Adrenal gland (tissue), 9 donors: ENCODE measurements at regions not wholly inside any gene's neighbourhood (a gene's known extent, or its start where the extent isn't known, plus 50 kb on each side); places are given as distances from the start of the nearest gene placed in this dataset.

Experiments used
- DNase-seq, 7 donors: peaks; one replicate each; pipeline ENCODE4 v3.0.0-alpha.2; 2019 to 2020
- H3K27ac ChIP-seq, 5 donors: fragments of 200-600 bp; sonication (generic) in 4 of 5; 1 replicate in 3 of 5; 2 replicates in 2 of 5; pipeline versions ENCODE4 v1.5.1 to v1.8.0; 2016 to 2020; ENCODE audit warnings: mild to moderate bottlenecking in 1 of 5
- H3K27me3 ChIP-seq: fragments of 200-600 bp; 2 replicates; pipeline ENCODE4 v1.8.0; 2021
- H3K36me3 ChIP-seq, 2 donors: fragments of 200-600 bp; replicated peaks in 1 of 2; 1 replicate in 1 of 2; 2 replicates in 1 of 2; pipeline versions ENCODE4 v1.5.1 to v1.8.0; 2018 to 2022
- H3K4me1 ChIP-seq, 2 donors: fragments of 200-600 bp; replicated peaks in 1 of 2; 1 replicate in 1 of 2; 2 replicates in 1 of 2; pipeline versions ENCODE4 v1.5.1 to v1.8.0; 2018 to 2021
- H3K4me3 ChIP-seq, 4 donors: fragments of 200-600 bp; sonication (generic) in 3 of 4; one replicate each; pipeline ENCODE4 v1.5.1; 2016 to 2018
- H3K9me3 ChIP-seq, 3 donors: fragments of 200-600 bp; sonication (generic) in 1 of 3; replicated peaks in 1 of 3; 1 replicate in 2 of 3; 2 replicates in 1 of 3; pipeline versions ENCODE4 v1.5.1 to v1.8.0; 2016 to 2021
- POLR2A ChIP-seq, 2 donors: fragments of 450-650 bp; IDR thresholded peaks; one replicate each; pipeline ENCODE4 v1.6.1; 2017; ENCODE audit warnings: antibody characterized with exemption in 2 of 2, mild to moderate bottlenecking in 2 of 2, moderate library complexity in 1 of 2
- WGBS, 4 donors: extraction: QIAGEN DNeasy Blood & Tissue Kit in 2 of 4; methylation state at CpG; one replicate each; pipeline versions ENCODE4 v1.1.5 to v1.1.7; 2013 to 2017; 5-methylcytosine and 5-hydroxymethylcytosine counted together
- intact Hi-C, 2 donors: fragments of 100-400 bp; cut with DNase I; formaldehyde crosslinking; loops; one replicate each; pipeline versions ENCODE4 v1.14.1 to v1.15.0; 2022 to 2023
- TF ChIP-seq, protein P1 (sequence below), 6 experiments: fragments of 450-650 bp in 4 of 6; fragments of 200-600 bp in 2 of 6; sonication (generic) in 1 of 6; IDR thresholded peaks; 1 replicate in 5 of 6; 2 replicates in 1 of 6; pipeline versions ENCODE4 v1.5.1 to v1.8.0; 2016 to 2021; ENCODE audit warnings: antibody characterized with exemption in 6 of 6, mild to moderate bottlenecking in 2 of 6, moderate library complexity in 1 of 6
- donor health status: healthy with polysubstance abuse.
- donor health status: Bipolar disorder and iron deficiency.
- donor health status: DM: yes; HTN: yes; CAD: no.
- donor health status: DM: no; HTN: no; CAD: no.
- donor health status: DM: no; HTN: no; CAD: no.

DNA sequence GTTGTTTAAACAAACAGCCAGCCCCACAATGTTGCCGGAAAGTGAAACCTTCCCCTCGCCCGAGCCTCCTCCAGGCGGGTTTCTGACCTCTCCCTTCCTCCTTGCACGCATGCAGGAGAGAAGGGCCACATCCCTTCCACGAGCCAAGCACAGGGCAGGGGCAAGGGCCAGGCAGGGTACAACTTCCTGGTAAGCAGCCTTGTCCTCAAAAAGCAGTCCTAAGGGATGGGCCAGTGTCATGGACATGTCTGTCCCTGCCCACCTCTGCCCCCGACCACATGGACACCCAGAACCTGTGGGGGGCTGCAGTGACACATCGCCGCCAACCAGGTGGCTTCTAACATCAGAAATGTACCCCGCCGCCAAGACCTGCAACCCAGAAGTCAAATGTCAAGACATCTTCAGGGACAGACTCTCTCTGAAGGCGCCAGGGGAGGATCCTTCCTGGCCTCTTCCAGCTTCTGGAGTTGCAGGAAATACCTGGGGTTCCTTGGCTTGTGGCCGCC, 145.3 kb downstream of the CRYBB2 start:
- 70 to 90% (median 80%) methylated on average over 7 to 13 of the region's 13 CpGs for WGBS, 4 donors
- TF ChIP-seq, protein P1, sequence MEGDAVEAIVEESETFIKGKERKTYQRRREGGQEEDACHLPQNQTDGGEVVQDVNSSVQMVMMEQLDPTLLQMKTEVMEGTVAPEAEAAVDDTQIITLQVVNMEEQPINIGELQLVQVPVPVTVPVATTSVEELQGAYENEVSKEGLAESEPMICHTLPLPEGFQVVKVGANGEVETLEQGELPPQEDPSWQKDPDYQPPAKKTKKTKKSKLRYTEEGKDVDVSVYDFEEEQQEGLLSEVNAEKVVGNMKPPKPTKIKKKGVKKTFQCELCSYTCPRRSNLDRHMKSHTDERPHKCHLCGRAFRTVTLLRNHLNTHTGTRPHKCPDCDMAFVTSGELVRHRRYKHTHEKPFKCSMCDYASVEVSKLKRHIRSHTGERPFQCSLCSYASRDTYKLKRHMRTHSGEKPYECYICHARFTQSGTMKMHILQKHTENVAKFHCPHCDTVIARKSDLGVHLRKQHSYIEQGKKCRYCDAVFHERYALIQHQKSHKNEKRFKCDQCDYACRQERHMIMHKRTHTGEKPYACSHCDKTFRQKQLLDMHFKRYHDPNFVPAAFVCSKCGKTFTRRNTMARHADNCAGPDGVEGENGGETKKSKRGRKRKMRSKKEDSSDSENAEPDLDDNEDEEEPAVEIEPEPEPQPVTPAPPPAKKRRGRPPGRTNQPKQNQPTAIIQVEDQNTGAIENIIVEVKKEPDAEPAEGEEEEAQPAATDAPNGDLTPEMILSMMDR (IDR thresholded peaks at IDR 0.05) = no peak
- no peak for TF ChIP-seq POLR2A (IDR thresholded peaks at IDR 0.05)
- no peaks in the 10 kb centered on the region for H3K27me3 ChIP-seq
- H3K4me3 ChIP-seq = no peak overlapping the region
- peak overlapping the region in 1 of 5 donors; percentile 58 for H3K27ac ChIP-seq
- DNase-seq = no peak
- no peaks in the 10 kb centered on the region for H3K9me3 ChIP-seq
- intact Hi-C loops = loop anchor here in 1 of 2 donors (5.0 to 10.0 kb wide), 2 partner anchors 38 to 80 kb away; no protein-coding TSS in a partner anchor
- peaks cover 0 to 18% of the 10 kb centered on the region in 2 donors for H3K4me1 ChIP-seq
- peaks cover 0 to 2% of the 10 kb centered on the region in 2 donors for H3K36me3 ChIP-seq

DNA sequence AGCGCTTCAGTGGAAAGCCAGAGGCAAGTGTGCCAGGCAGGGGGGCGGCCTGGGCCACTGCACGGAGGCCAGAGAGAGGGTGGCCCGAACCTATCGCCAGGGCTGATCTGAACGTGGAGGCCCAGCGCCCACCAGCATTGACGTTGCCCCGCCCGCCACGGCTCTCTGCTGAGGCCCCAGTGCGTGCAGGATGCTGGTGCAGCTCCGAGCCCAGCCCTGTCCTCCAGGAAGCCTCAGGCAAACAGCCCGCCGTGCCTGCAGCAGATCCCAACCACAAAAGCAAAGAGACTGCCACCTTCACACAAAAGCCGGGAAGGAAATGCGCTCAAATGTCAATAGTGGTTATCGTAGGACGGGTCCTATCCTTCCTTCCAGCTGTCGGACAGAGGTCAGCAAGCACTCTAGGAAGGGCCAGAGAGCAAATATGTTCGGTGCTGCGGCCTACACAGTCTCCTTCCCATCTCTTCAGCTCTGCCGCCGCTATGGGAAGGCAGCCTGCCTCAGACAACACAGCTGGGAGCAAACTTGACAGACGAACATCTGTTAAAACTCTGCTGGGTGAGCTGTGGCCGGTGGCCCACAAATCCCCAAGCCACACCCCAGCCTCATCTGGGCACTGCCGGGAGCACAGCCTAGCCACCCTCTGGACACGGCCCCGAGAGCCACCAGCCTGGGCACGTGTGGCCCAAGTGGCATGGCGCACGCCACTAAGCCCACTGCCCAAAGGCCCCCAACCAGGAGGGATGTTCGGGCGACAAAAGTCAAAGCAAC, 146.2 kb downstream of the CRYBB2 start:
- peak in 3 of 7 donors; percentile 29 to 62 (median 41) for DNase-seq
- Histone ChIP-seq H3K27ac (peak overlapping the region in 1 of 5 donors; percentile 58), H3K9me3 (no peaks in the 10 kb centered on the region), H3K36me3 (no peaks in the 10 kb centered on the region), H3K27me3 (no peaks in the 10 kb centered on the region), H3K4me3 (no peak overlapping the region), H3K4me1 (peaks cover 0 to 18% of the 10 kb centered on the region in 2 donors)
- TF ChIP-seq POLR2A (IDR thresholded peaks at IDR 0.05) = no peak
- TF ChIP-seq, protein P1 (IDR thresholded peaks at IDR 0.05) = no peak
- 72 to 89% (median 83%) methylated on average over 13 to 34 of the region's 34 CpGs for WGBS, 4 donors
- intact Hi-C loops = loop anchor here in 1 of 2 donors (5.0 to 10.0 kb wide), 2 partner anchors 37 to 79 kb away; no protein-coding TSS in a partner anchor

DNA sequence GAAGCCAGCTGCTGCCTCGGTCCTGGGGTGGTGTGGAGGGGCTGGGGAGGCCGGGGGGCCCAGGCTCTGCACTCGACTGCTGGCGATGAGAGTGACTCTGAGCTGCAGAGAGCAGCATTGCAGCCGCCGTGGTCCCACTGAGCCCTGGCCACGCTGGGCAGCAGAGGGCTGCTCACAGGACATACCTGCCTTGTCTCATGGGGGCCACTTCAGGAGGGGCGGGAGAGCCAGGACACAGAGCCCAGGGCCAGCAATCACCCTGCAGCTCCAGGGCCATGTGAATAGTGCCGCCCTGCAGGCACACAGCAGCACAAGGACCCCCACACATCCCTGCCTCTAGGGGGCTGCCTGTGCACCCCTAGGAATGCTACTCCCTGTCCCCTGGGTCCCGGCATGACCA, 147.0 kb downstream of the CRYBB2 start:
- TF ChIP-seq POLR2A (IDR thresholded peaks at IDR 0.05) = no peak
- TF ChIP-seq, protein P1 (IDR thresholded peaks at IDR 0.05) = no peak
- WGBS, 4 donors = 91 to 100% (median 95%) methylated on average over 1 to 10 of the region's 10 CpGs; no CpG with 5 or more reads in 1 of the 4 donors
- no peak for DNase-seq
- H3K4me3 ChIP-seq = no peak overlapping the region
- no peaks in the 10 kb centered on the region for H3K27me3 ChIP-seq
- peak overlapping the region in 1 of 5 donors; percentile 58 for H3K27ac ChIP-seq
- H3K4me1 ChIP-seq = peaks cover 0 to 18% of the 10 kb centered on the region in 2 donors
- intact Hi-C loops = loop anchor here in 1 of 2 donors (5.0 to 10.0 kb wide), 2 partner anchors 36 to 78 kb away; no protein-coding TSS in a partner anchor
- H3K36me3 ChIP-seq = no peaks in the 10 kb centered on the region
- no peaks in the 10 kb centered on the region for H3K9me3 ChIP-seq

DNA sequence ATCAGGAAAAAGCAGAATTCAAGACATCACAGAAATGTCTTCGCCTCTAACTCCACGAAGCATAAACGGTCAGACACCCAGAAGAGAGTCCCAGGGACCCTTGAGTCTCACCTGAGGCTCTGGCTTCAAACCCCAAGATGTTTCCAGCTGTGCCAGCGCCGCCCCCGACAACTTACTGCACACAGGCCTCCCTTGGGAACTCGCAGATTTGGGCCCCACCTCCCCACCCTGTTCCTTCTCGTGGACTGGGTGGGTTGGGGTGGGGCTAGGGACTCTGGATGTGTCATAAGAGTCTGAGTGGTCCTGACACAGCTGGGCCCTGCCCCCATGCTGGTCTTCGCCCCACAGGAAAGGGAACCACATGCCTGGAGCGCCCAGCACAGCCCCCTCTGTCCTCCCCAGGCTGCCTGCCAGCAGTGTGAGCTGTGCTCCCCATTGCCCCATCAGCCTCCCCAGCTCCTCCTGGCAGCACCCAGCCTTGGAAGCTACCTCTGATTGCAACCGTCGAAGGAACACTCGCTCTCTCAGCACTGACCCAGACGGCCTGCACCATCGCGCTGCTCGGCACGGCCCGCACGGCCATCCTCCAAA, 147.5 kb downstream of the CRYBB2 start:
- TF ChIP-seq POLR2A (IDR thresholded peaks at IDR 0.05) = no peak
- TF ChIP-seq, protein P1 (IDR thresholded peaks at IDR 0.05) = no peak
- no peak for DNase-seq
- Histone ChIP-seq H3K27me3 (no peaks in the 10 kb centered on the region), H3K9me3 (no peaks in the 10 kb centered on the region), H3K36me3 (no peaks in the 10 kb centered on the region), H3K4me3 (no peak overlapping the region), H3K27ac (no peak overlapping the region), H3K4me1 (peaks cover 0 to 18% of the 10 kb centered on the region in 2 donors)
- intact Hi-C loops = loop anchor here in 1 of 2 donors (5.0 to 10.0 kb wide), 2 partner anchors 35 to 78 kb away; no protein-coding TSS in a partner anchor
- 90 to 99% (median 94%) methylated on average over 13 to 20 of the region's 20 CpGs for WGBS, 4 donors
